Tongue (tissue), 1 donor: ENCODE measurements at regions not wholly inside any gene's neighbourhood (a gene's known extent, or its start where the extent isn't known, plus 50 kb on each side); places are given as distances from the start of the nearest gene placed in this dataset.
A peak's percentile ranks its signal among the peaks of the same experiment; 100 is the strongest.
"Not testable (repeated sequence)": the region's sequence is repeated elsewhere in the genome, so short reads cannot be mapped to it uniquely, and the experiment has no call there.

Experiments used
- DNase-seq: peaks from one replicate; pipeline ENCODE4 v3.0.0-alpha.2; 2015

DNA sequence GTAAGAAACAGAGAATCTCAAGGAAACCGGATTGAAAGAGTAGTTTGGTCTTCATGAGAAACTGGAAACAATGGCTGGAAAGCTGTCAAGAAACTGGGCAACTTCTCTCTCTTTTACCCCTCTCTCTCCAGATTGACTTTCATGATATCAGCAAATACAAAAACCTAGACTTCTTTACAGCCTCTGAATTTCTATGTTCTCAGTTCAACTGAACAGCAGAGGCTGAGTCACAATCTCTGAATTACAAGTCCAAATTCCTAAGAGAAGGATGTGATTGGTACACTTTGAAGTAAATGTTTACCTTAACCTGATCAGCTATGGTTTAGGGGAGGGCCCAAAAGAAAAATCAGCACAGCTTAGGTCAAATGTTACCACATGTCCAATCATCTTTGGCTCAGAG lies 974.9 kb downstream of the RPA4 start:
- no peak for DNase-seq

- DNase-seq, result no peak
Measured at GRCh38 chrX:97860226-97860625, 976.5 kb downstream of the RPA4 start.

DNA sequence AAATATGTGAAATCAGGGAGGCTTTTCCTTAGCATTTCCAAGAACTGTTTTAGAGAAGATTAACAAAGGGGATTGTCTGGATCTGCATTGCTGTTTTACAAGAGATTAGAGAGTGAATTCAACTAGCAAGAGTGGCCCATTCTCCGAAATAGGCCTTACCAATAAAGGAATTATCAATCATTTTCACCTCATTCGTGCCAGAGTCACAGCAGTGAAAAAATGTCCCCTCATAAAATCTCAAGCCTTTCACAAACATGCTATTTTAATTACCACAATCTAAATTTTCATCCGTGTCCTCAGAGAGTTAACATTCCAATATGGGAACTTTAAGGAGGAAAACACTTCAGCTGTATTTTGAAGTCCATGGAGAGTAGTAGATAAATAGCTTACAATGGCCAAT lies 979.6 kb downstream of the RPA4 start:
- no peak for DNase-seq

GRCh38 chrX:97867266-97867665 lies 983.6 kb downstream of the RPA4 start:
- DNase-seq, result no peak

DNA sequence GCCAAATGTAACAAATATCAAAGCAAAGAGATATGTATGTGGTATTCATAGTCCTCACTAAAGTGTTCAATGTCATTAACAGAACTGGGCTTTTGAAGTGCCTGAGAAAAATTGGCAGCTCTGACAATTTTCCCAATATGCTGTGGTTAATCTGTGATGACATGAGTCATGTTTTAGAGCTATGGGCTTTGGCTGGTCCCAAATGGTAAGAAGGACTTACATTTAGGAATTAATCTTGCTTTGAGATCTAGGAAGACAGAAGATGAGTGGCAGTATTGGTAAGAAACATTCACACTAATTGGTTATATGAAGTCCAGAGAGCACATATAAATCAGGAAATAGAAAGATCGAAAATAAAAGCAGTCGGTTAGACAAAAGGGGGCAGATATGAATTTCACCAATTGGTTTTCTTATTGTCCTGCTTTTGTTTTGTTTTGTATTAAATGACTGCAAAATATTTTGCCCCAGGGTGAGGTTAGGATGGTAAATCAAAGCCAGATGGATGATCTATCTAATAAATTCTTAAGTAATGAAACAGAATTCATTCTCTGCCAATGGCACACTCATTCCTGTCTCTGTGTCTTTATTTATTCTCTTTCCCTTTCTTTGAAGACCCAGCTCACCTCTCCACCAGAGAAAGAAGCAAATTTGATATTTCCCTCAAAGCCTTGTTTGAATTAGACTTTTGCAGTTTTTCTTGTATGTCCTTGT lies 993.1 kb downstream of the RPA4 start:
- DNase-seq, result no peak

DNA sequence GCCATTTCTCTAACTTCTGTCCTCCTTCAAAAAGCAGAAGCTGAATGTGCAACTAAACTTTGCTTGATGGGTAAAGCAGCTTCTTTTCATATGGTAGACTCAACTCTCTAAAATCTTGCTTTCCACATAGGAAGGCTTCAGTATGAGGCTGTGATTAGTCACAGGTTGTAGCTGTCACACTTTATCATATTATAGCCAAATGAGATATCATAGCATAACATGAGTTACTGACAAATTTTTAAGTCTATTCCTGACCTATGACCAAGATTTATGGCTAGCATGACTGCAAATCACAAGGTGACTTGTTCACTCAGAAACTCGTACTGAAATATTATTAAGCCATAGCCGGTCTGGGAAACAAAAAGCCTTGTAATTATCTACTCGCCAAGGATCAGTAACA lies 998.6 kb downstream of the RPA4 start:
- no peak for DNase-seq

DNA sequence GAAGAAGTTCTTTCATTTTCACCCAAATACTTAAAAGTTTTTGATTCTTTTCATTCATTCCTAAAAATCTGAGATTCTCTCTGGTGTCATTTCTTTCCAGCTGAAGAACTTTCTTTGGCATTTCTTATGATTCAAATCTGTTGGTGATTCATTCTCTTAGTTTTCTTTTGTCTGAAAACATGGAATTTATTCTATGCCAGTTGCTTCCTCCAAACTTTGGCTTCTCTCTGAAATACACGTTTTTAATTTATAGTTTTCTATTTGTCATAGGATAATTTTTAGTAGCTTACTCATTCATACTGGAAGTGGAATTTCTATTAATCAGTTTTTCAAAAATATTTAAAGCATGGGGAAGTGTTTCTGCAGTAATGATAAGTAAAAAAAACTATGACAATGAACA lies 1012.0 kb downstream of the RPA4 start:
- DNase-seq, result no peak

GRCh38 chrX:97897998-97898397 lies 1014.3 kb downstream of the RPA4 start:
- DNase-seq, result no peak

DNA sequence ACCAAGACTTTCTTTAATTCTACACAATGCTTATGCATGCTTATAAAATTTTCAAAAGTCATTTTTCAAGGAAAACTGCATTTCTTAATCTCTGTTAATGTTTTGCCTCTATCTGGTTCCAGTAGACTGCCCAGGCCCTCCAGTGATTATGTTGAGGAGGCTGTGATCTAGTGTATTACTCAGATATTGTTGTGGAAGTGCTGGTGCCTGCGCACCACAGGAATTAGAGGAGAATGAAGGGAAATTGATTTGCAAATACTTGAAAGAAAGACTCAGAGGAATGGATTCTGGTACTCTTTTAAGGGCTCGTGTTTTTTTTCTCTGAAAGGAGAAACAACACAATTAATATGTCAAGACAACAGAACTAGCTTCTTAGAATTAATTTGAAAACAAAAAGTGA lies 1015.1 kb downstream of the RPA4 start:
- DNase-seq, result no peak

DNA sequence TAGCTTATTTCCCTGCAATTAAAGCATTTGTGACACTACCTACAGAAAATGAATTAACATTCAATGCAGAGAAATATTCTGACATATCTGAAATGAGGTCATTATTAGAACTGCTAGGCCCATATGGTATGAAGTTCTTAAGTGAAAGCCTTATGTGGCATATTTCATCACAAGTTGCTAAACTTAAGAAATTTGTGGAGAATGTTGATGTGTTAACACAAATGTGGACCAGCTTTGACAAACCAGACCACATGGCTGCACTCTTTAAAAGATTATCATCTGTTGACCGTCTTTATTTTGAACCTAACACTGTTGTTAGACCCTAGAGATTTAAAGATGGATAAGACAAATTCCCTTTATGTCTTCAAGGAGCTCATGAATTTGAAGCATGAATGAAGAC lies 1024.1 kb downstream of the RPA4 start:
- no peak for DNase-seq

DNA sequence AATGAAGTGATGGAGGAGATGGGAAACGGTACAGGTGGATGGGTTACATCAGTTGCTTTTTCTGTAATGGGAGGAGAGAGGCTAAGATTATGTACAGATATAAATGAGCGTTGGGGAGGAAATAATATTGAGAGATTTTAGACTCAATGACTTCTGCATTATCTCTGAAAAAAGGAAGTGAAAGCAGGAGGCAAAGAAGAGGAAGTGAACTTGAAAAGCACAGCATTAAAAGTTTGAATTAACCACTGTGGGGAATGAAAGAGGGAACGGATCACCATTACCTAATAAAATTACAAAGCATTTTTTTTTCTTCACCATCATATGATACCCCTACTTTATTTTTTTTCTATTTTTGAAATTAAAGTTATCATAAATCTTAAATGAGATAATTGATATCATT lies 1025.5 kb downstream of the RPA4 start:
- no peak for DNase-seq

- not testable (repeated sequence) for DNase-seq
Measured at GRCh38 chrX:97915390-97915789, 1031.7 kb downstream of the RPA4 start.

- not testable (repeated sequence) for DNase-seq
Measured at GRCh38 chrX:97921223-97921622, 1037.5 kb downstream of the RPA4 start.

- no peak for DNase-seq
Measured at GRCh38 chrX:97931586-97931985, 1047.9 kb downstream of the RPA4 start.

GRCh38 chrX:97936296-97936695 lies 1052.6 kb downstream of the RPA4 start:
- DNase-seq, result no peak

- peak; percentile 10 for DNase-seq
Measured at GRCh38 chrX:97938706-97939105, 1055.0 kb downstream of the RPA4 start.

DNA sequence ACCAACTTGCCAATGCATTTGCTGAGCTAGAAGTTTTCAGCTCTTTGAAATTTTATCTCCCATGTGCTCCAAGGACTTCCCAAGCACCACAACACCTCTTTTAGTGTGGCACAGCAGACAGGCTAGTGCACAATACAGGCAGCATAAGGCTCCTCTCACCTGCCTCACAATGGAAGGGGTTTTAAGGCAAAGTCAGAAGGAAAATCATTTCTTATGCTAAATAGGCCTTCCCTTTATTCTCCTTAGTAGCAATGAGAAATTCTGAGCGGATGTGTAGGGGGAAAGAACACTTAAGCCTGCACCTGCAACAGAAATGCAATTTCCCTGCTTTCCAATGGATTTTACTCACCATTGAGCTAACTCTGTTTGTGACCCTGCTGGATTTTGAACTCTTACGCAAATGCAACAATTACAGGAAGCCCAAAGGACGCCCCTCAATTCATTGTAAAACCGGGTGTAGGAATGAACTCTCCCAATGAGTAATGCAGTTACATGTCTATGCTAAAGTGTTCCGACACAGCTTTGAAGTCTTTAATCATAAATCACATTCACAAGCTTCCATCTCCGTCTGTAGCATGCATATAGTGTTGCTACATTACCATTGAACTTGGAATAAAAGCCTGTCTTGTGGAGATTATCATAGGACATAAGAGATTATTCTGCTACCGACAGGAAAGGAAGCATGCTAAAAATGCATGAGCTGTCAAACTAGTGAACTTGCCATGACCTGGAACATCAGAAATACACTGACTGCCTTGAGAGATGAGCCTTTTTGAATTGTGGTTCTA lies 1084.9 kb downstream of the RPA4 start:
- DNase-seq, result no peak

DNA sequence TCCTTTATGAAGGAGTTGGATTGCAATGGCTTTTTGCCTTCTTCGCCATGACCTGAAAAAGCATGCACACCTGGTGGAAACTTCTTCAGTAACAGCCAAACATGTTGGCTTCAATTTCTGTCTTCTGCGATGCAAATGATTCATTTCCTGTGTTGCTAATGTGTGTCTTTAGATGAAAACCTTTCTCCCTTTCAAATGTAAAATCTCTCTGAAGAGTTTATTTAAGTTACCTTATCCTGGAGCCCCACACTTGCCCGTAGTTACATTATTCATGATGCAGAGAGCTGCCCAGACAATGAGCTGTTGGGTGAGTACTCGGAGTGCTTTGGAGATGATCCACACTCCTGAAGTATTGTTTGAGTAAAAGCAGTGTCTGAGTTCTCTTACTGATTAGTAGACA lies 1100.9 kb downstream of the RPA4 start:
- peak; percentile 18 for DNase-seq

DNA sequence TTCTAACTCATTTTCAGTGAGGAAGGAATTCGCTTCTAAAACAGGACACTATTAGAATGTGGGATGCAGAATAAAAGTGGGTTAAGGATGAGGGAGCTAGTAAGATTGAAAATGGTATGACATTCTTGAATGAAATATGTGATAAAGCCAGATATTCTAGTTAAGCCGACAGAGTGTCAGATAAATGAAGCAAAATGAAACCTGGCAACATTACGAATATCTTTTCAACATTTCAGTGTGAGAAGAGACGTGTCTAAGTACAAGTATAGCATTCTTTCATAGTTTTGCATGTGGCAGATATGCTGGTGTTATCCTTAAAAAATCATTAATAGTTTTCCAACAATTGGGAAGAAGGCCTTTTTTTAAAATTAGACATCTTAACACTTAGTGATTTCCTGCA lies 1101.4 kb downstream of the RPA4 start:
- DNase-seq, result no peak

- no peak for DNase-seq
Measured at GRCh38 chrX:97987979-97988378, 1104.3 kb downstream of the RPA4 start.

DNA sequence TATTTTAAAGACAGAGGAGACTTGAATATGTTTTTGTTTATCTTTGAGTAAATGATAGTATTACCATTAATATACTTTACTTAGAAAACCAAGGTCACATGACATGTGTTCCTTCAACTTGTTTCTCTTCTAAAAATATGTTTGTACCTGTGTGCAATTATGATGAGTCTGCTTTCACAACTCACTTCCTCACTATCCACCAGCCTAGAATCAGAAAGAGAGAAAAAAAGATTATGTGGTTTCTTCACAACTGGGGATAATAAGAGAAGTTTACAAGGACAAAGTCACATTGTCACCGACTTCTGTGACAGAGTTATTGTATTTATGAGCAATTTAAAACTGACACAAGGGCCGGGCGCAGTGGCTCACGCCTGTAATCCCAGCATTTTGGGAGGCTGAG lies 1112.1 kb downstream of the RPA4 start:
- DNase-seq, result no peak

GRCh38 chrX:98028691-98029090 lies 1145.0 kb downstream of the RPA4 start:
- DNase-seq, result no peak

GRCh38 chrX:98029861-98030260 lies 1146.2 kb downstream of the RPA4 start:
- DNase-seq, result no peak

- no peak for DNase-seq
Measured at GRCh38 chrX:98057176-98057575, 1173.5 kb downstream of the RPA4 start.
